ENCODE measurements at regions not wholly inside any gene's neighbourhood (a gene's known extent, or its start where the extent isn't known, plus 50 kb on each side); places are given as distances from the start of the nearest gene placed in this dataset.

DNA sequence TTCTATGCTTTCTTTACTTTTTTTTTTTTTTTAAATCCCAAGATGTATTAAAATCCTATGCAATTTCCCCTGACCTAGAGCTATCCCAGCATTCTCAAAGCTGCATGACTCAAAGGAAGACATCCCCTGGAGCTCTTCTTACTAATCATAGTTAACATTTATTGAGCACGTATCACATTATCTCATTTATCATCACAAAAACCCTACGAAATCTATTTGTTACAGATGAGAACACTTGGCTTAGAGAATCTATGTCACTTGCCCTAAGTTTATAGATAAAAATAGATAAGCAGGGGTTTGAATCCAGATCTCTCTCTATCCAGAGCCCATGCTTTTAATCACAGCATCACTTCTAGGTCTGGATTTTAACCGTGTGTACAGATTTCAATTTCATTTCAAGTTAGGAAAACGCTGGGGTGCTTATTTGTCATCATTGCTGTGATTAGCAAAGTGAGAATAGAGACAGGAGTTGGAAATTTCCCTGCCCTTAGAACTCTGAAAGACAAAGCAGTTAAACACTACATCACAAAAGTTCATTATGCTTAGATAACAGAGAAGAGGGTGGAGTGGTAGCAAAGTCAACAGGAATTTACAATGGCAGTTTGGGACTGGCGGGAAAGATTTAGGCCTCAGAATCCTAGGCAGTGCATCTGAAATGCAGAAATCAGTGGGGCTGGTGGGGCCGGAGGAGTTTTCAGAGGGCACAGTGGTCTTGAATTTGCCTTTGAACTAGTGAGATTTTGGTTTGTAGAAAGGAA lies 177.7 kb upstream of the FRMD6 start:
- peak; percentile 83 for DNase-seq (ENCODE audit: low read depth)
- ChIA-PET POLR2A (interaction anchor here (0.6 to 0.7 kb wide), 3 partner anchors 159 to 241 kb away, joined by 3 to 18 read pairs (median 10); no protein-coding TSS in a partner anchor), CTCF (interaction anchor here (0.9 to 1.6 kb wide), 3 partner anchors 11 to 93 kb away, joined by 3 to 6 read pairs (median 3); no protein-coding TSS in a partner anchor)
- TF ChIP-seq, protein P1, sequence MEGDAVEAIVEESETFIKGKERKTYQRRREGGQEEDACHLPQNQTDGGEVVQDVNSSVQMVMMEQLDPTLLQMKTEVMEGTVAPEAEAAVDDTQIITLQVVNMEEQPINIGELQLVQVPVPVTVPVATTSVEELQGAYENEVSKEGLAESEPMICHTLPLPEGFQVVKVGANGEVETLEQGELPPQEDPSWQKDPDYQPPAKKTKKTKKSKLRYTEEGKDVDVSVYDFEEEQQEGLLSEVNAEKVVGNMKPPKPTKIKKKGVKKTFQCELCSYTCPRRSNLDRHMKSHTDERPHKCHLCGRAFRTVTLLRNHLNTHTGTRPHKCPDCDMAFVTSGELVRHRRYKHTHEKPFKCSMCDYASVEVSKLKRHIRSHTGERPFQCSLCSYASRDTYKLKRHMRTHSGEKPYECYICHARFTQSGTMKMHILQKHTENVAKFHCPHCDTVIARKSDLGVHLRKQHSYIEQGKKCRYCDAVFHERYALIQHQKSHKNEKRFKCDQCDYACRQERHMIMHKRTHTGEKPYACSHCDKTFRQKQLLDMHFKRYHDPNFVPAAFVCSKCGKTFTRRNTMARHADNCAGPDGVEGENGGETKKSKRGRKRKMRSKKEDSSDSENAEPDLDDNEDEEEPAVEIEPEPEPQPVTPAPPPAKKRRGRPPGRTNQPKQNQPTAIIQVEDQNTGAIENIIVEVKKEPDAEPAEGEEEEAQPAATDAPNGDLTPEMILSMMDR (IDR thresholded peaks at IDR 0.05; ENCODE audit: insufficient read depth, low read depth, low read length), result no peak
- Histone ChIP-seq H3K4me3 (ENCODE audit: low read depth, low read length) (no peak overlapping the region), H3K27me3 (ENCODE audit: control insufficient read depth, insufficient read depth, low read length) (no peaks in the 10 kb centered on the region), H3K36me3 (ENCODE audit: control insufficient read depth, insufficient read depth, low read length) (no peaks in the 10 kb centered on the region)

DNA sequence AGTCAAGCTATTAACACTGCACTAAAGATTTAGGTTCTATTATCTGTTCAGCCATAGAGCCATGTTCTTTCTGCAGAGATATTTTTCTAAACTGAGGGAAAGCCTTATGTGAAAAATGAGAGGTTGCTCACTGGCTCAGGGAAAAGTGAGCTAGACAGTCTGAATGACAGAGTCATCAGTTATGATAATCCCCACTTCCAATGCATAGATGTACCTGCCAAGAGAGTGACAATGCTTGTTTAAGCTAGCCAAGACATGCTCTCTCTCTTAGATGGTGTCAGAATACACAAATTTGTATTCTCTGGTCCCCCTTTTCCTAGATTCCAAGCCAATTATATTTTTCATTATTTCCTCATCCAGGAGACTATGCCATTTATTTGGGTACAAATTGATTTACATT lies 176.9 kb upstream of the FRMD6 start:
- H3K36me3 ChIP-seq (ENCODE audit: control insufficient read depth, insufficient read depth, low read length), result no peaks in the 10 kb centered on the region
- TF ChIP-seq, protein P1 (IDR thresholded peaks at IDR 0.05; ENCODE audit: insufficient read depth, low read depth, low read length), result no peak
- no peak for DNase-seq (ENCODE audit: low read depth)
- no peaks in the 10 kb centered on the region for H3K27me3 ChIP-seq (ENCODE audit: control insufficient read depth, insufficient read depth, low read length)
- H3K4me3 ChIP-seq (ENCODE audit: low read depth, low read length), result no peak overlapping the region
- ChIA-PET POLR2A (interaction anchor here (0.5 kb wide), 1 partner anchor 32 kb away, joined by 3 read pairs; no protein-coding TSS in a partner anchor), CTCF (no interaction called here)

DNA sequence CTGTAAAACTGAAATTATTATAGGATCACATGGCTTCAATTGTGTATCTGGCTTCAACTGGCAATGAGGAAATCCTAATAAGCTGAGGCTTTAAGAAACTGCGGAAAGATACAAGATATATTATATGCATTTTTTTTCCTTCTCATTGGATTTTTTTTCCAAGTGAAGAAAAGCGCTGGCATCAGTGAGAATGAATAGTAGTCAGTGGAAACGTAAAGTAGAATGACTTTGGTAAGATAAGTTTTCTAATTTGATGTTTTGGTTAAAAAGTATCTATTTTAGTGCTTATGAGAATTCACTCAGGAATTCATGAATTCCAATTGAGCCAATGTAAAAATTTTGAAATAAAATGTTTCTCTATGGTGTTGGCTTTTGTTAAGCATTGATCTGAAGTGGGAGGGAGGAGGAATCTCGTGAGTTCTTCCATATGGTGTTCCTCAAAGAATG lies 173.5 kb upstream of the FRMD6 start:
- H3K4me3 ChIP-seq (ENCODE audit: low read depth, low read length), result no peak overlapping the region
- TF ChIP-seq, protein P1 (IDR thresholded peaks at IDR 0.05; ENCODE audit: insufficient read depth, low read depth, low read length), result no peak
- CTCF ChIA-PET, result no interaction called here

DNA sequence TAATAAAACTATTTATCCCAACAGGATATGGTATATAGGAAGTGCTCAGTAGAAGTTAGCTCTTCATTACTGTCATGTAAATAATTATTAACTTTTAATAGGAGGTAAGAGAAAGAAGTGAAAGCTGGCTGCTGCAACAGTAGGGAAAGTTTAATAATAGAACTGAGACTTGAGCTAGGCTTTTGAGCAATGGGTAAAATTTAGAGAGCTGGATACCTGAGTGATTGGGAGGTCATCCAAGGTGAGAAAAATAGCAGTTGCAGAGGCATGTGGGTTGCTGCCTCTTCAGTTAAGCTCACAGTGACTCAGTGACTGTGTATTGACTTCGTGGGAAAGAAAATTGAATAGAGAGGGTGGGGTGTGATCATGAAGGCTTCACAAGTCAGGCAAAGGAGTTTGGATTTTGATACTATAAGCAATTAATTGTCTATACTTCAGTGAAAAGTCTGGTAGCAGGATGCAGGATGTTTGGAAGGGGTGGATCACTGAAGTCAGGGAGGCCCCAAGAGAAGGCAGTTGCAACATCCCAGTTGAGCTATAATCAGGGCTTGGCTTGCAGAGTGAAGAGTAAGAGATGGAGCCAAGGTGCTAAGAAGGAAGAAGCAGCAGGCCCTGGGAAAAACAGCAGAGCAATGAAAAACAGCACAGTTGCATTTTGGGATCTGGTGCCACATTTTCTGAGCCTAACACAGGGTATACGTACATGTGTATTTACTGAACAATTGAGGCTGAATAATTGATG lies 172.0 kb upstream of the FRMD6 start:
- CTCF ChIA-PET, result interaction anchor here (1.3 to 1.5 kb wide), 3 partner anchors 19 to 297 kb away, joined by 4 to 5 read pairs (median 4); no protein-coding TSS in a partner anchor

More for the DNA sequence above, 173.5 kb upstream of the FRMD6 start:
- POLR2A ChIA-PET, result no interaction called here
- Histone ChIP-seq H3K27me3 (ENCODE audit: control insufficient read depth, insufficient read depth, low read length) (no peaks in the 10 kb centered on the region), H3K36me3 (ENCODE audit: control insufficient read depth, insufficient read depth, low read length) (no peaks in the 10 kb centered on the region)
- no peak for DNase-seq (ENCODE audit: low read depth)

More for the DNA sequence above, 172.0 kb upstream of the FRMD6 start:
- Histone ChIP-seq H3K27me3 (ENCODE audit: control insufficient read depth, insufficient read depth, low read length) (no peaks in the 10 kb centered on the region), H3K4me3 (ENCODE audit: low read depth, low read length) (no peak overlapping the region), H3K36me3 (ENCODE audit: control insufficient read depth, insufficient read depth, low read length) (no peaks in the 10 kb centered on the region)
- TF ChIP-seq, protein P1 (IDR thresholded peaks at IDR 0.05; ENCODE audit: insufficient read depth, low read depth, low read length), result no peak
- DNase-seq (ENCODE audit: low read depth), result no peak
- POLR2A ChIA-PET, result interaction anchor here (0.5 kb wide), 1 partner anchor 23 kb away, joined by 3 read pairs; no protein-coding TSS in a partner anchor

Measured in BJ (cell line).